NCI-H1436 treated with DMSO at 0.1 percent for 48 hours (cell line): ENCODE measurements at regions not wholly inside any gene's neighbourhood (a gene's known extent, or its start where the extent isn't known, plus 50 kb on each side); places are given as distances from the start of the nearest gene placed in this dataset.
"Not testable (repeated sequence)": the region's sequence is repeated elsewhere in the genome, so short reads cannot be mapped to it uniquely, and the experiment has no call there.

ENCODE experiments used
- DNase-seq: peaks from one replicate; lab custom pipeline; 2025; lab: John Stamatoyannopoulos, UW

- DNase-seq: no peak
These were observed 151.0 kb downstream of the NUF2 start for GRCh38 chr1:163472651-163473248.

- DNase-seq: no peak
These were observed 155.6 kb downstream of the NUF2 start for GRCh38 chr1:163477276-163477830.

GRCh38 chr1:163498391-163499330, 176.9 kb downstream of the NUF2 start:
- DNase-seq: not testable (repeated sequence)

- no peak for DNase-seq
These were observed 182.7 kb downstream of the NUF2 start for GRCh38 chr1:163504331-163504978.

GRCh38 chr1:163509114-163509513, 187.4 kb downstream of the NUF2 start:
- DNase-seq: no peak

GRCh38 chr1:163512349-163512989, 190.7 kb downstream of the NUF2 start:
- no peak for DNase-seq

GRCh38 chr1:163523375-163524029, 201.7 kb downstream of the NUF2 start:
- DNase-seq: no peak

- DNase-seq: no peak
These were observed 207.1 kb downstream of the NUF2 start for GRCh38 chr1:163528710-163529348.

GRCh38 chr1:163531345-163531744, 209.6 kb downstream of the NUF2 start:
- no peak for DNase-seq

- no peak for DNase-seq
These were observed 213.6 kb downstream of the NUF2 start for GRCh38 chr1:163535401-163535800.

- no peak for DNase-seq
These were observed 214.1 kb downstream of the NUF2 start for GRCh38 chr1:163535807-163536206.

- DNase-seq: no peak
These were observed 216.1 kb downstream of the NUF2 start for GRCh38 chr1:163537809-163538208.

- DNase-seq: no peak
These were observed 216.9 kb downstream of the NUF2 start for GRCh38 chr1:163538667-163539066.

- no peak for DNase-seq
These were observed 219.0 kb downstream of the NUF2 start for GRCh38 chr1:163540727-163541126.

- no peak for DNase-seq
These were observed 222.7 kb downstream of the NUF2 start for GRCh38 chr1:163544441-163544840.

GRCh38 chr1:163558162-163558561, 236.4 kb downstream of the NUF2 start:
- DNase-seq: no peak

- DNase-seq: no peak
These were observed 240.0 kb downstream of the NUF2 start for GRCh38 chr1:163561580-163562295.

GRCh38 chr1:163562355-163562754, 240.6 kb downstream of the NUF2 start:
- no peak for DNase-seq

GRCh38 chr1:163565166-163565565, 243.4 kb downstream of the NUF2 start:
- no peak for DNase-seq

GRCh38 chr1:163570071-163570470, 248.3 kb downstream of the NUF2 start:
- no peak for DNase-seq
